ENCODE measurements at regions not wholly inside any gene's neighbourhood (a gene's known extent, or its start where the extent isn't known, plus 50 kb on each side); places are given as distances from the start of the nearest gene placed in this dataset.
A peak's percentile ranks its signal among the peaks of the same experiment; 100 is the strongest.

GRCh38 chr2:118197011-118197675 is 108.9 kb downstream of the INSIG2 start:
- BruUV-seq (replicated peaks): no TSS peak
- H4K20me1 ChIP-seq (replicated peaks; ENCODE audit: control insufficient read depth, insufficient read depth, low read length): no peaks in the 10 kb centered on the region
- H3K9ac ChIP-seq (ENCODE audit: insufficient read depth in 1 of 2, low read depth in 2 of 2, low read length in 2 of 2): no peak overlapping the region
- FAIRE-seq (peak; percentile 89), DNase-seq (ENCODE audit: extremely low read depth in 1 of 4, low spot score in 3 of 4) (peak; percentile 27 to 65 (median 60)), ATAC-seq (peak; percentile 92)
- intact Hi-C loops (cut with micrococcal nuclease): no loop called here
- no peak overlapping the region for H3K27ac ChIP-seq (ENCODE audit: extremely low read depth, low read depth, low read length)
- no peak overlapping the region for H3K4me2 ChIP-seq (ENCODE audit: insufficient read depth, low read length)
- 0% methylated on average over 2 of the region's 2 CpGs for WGBS (ENCODE audit: insufficient coverage, low coverage, missing lambda C conversion rate)
- H3K36me3 ChIP-seq (ENCODE audit: control insufficient read depth, insufficient read depth, low read length): no peaks in the 10 kb centered on the region
- no peaks in the 10 kb centered on the region for H3K9me3 ChIP-seq (replicated peaks; ENCODE audit: control insufficient read depth, insufficient read depth, low read depth, low read length)
- H3K9me1 ChIP-seq (ENCODE audit: control insufficient read depth, insufficient read depth, low read length): no peaks in the 10 kb centered on the region
- H2AFZ ChIP-seq (ENCODE audit: low read depth, low read length): no peak overlapping the region
- no peaks in the 10 kb centered on the region for H3K4me1 ChIP-seq (replicated peaks in 1 of 2; ENCODE audit: control insufficient read depth in 2 of 2, insufficient read depth in 2 of 2, low read length in 2 of 2)
- no peaks in the 10 kb centered on the region for H3K79me2 ChIP-seq (ENCODE audit: control insufficient read depth, insufficient read depth, low read length)
- POLR2A ChIA-PET: no interaction called here
- no peak overlapping the region for H3K4me3 ChIP-seq
- CTCF ChIA-PET (ENCODE audit: low intra/inter-chr PET ratio): no interaction called here
- H3K27me3 ChIP-seq (ENCODE audit: control insufficient read depth in 2 of 2, insufficient read depth in 2 of 2, low read length in 2 of 2): peaks cover 0 to 5% of the 10 kb centered on the region in 2 experiments; a peak in 3 of 5 replicates
- in situ Hi-C loops (cut with MboI): no loop called here
- TF ChIP-seq RBM14 (IDR thresholded peaks at IDR 0.05; ENCODE audit: borderline replicate concordance, insufficient read depth, low read depth, low read length) (no peak), PTBP1 (IDR thresholded peaks at IDR 0.05; ENCODE audit: low read depth, low read length) (no peak), TCF15 (CRISPR knock-in tag; IDR thresholded peaks at IDR 0.05) (no peak), PHB2 (IDR thresholded peaks at IDR 0.05; ENCODE audit: low read depth) (no peak), HCFC1 (IDR thresholded peaks at IDR 0.05; ENCODE audit: low read depth, low read length) (peak; percentile 82), USF2 (CRISPR knock-in tag; IDR thresholded peaks at IDR 0.05) (peak; percentile 94), BHLHE40 (IDR thresholded peaks at IDR 0.05; ENCODE audit: low read length) (peak; percentile 83), MITF (IDR thresholded peaks at IDR 0.05) (0 out of 2 replicates have a peak, but pooled peaks have one; percentile 34), CBFA2T2 (conservative IDR thresholded peaks at IDR 0.05) (peak; percentile 88), ZNF146 (CRISPR knock-in tag; IDR thresholded peaks at IDR 0.05; ENCODE audit: unreplicated experiment) (no peak), ZNF143 (CRISPR knock-in tag; IDR thresholded peaks at IDR 0.05) (peak; percentile 78), ZFX (CRISPR knock-in tag; IDR thresholded peaks at IDR 0.05) (no peak), TOE1 (IDR thresholded peaks at IDR 0.05; ENCODE audit: borderline replicate concordance) (peak; percentile 96), TOE1 (CRISPR knock-in tag; IDR thresholded peaks at IDR 0.05; ENCODE audit: borderline replicate concordance, low read depth) (no peak), SIX5 (IDR thresholded peaks at IDR 0.05; ENCODE audit: borderline replicate concordance in 1 of 2, insufficient read depth in 1 of 2, low read depth in 1 of 2, low read length in 2 of 2) (peak; percentile 45 to 65), POLR2AphosphoS5 (IDR thresholded peaks at IDR 0.05; ENCODE audit: control insufficient read depth, insufficient read depth, low read depth, low read length) (no peak), RAD51 (IDR thresholded peaks at IDR 0.05; ENCODE audit: borderline replicate concordance, low read depth) (peak; percentile 98), NEUROD1 (IDR thresholded peaks at IDR 0.05; ENCODE audit: borderline replicate concordance, low read depth, low read length, partially characterized antibody) (no peak)

Data from K562 (cell line).